Coronary artery (tissue), 2 donors: ENCODE measurements at regions not wholly inside any gene's neighbourhood (a gene's known extent, or its start where the extent isn't known, plus 50 kb on each side); places are given as distances from the start of the nearest gene placed in this dataset.

Experiments
- DNase-seq: peaks from one replicate; pipeline ENCODE4 v3.0.0-alpha.2; 2017; ENCODE audit warnings: low spot score
- H3K27ac ChIP-seq, 2 donors: fragments of 200-600 bp; sonication (generic); one replicate each; pipeline ENCODE4 v1.5.1; 2016 to 2019
- H3K4me3 ChIP-seq: fragments of 200-600 bp; sonication (generic); 2 replicates; pipeline ENCODE4 v1.5.1; 2016; ENCODE audit warnings: mild to moderate bottlenecking, moderate library complexity
- TF ChIP-seq, protein P1 (sequence below): fragments of 200-600 bp; sonication (generic); IDR thresholded peaks from one replicate; pipeline ENCODE4 v1.5.1; 2019; ENCODE audit warnings: antibody characterized with exemption

DNA sequence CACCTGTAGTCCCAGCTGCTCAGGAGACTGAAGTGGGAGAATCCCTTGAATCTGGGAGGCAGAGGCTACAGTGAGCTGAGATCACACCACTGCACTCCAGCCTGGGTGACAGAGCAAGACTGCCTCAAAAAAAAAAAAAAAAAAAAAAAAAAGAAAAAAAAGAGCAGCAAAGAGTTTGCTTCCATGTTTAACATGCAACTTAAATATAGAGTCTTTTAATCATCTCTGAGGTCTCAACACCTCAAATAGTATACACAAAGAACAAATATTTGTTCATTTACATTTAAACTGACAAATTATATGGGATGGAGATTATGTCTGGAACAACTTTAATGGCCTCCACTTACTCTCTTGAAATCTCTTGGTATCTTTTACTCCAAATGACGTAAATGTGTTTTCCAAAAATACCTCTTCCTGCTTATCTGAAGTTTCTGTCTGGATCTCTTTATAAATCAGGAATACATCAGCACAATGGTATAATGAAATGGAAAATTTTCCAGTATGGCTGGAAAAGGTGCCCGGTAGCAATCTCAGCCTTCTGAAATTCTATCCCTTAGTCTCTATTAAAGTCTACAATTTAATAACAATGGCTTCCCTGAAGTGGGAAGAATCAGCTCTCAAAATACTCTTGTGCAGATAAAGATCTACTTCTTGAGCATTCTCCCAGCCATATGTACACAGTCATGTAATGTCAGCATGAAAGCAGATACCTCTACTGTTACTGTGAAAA is 258.5 kb downstream of the OMA1 start:
- TF ChIP-seq, protein P1, sequence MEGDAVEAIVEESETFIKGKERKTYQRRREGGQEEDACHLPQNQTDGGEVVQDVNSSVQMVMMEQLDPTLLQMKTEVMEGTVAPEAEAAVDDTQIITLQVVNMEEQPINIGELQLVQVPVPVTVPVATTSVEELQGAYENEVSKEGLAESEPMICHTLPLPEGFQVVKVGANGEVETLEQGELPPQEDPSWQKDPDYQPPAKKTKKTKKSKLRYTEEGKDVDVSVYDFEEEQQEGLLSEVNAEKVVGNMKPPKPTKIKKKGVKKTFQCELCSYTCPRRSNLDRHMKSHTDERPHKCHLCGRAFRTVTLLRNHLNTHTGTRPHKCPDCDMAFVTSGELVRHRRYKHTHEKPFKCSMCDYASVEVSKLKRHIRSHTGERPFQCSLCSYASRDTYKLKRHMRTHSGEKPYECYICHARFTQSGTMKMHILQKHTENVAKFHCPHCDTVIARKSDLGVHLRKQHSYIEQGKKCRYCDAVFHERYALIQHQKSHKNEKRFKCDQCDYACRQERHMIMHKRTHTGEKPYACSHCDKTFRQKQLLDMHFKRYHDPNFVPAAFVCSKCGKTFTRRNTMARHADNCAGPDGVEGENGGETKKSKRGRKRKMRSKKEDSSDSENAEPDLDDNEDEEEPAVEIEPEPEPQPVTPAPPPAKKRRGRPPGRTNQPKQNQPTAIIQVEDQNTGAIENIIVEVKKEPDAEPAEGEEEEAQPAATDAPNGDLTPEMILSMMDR: no peak
- H3K4me3 ChIP-seq: no peak overlapping the region
- DNase-seq: no peak
- H3K27ac ChIP-seq: no peak overlapping the region

DNA sequence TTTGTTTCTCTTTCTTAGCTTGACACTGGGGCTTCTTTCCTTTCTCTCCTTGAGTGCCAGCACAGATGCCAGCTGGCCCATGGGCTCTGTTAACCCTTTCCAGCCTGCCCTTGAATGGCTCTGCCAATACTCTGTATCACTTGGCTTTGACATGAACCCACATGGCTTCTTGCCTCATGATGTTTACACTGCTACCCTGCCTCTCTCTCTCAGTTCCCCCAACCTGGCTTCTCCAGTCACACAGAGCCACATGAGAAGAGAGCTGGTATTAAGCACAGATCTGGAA is 262.4 kb downstream of the OMA1 start:
- TF ChIP-seq, protein P1: no peak
- no peak for DNase-seq
- H3K4me3 ChIP-seq: no peak overlapping the region
- H3K27ac ChIP-seq: no peak overlapping the region

DNA sequence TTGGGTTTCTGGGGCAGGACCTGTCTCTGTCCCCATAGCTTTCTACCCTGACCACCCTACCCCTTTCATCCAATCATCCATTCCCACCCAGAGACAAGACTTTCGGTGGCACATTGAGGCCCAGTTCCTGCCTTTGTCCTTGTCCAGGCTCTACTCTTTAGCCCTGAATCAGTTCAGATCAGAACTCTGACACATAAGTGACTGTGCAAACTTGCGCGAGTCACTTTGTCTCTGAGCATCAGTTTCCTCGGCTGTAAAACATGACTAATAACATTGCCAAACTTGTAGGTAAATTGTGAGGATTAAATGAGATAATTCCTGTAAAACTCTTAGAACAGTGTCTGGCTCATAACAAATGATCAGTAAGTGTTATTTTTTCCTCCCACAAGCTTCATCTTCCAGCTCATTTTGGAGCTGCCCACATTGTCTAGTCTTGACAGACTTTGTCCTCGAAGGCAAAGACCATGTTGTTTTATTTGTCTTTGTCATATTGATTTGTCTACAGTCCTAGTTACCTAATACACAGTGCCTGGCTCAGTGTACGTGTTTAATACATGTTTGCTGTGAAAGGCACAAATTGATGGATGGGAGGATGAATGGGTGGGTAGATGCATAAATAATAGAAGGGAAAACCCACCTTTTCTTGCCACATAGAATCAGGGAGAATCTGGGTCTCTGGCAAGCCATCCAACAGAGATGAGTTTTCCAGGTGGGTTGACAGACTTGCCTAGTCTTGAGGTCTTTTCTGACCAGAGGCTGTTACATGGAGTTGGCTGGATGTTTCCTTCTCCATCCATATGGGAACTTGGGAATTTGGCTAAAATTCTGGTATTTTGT is 262.9 kb downstream of the OMA1 start:
- DNase-seq: no peak
- no peak overlapping the region for H3K4me3 ChIP-seq
- no peak overlapping the region for H3K27ac ChIP-seq
- TF ChIP-seq, protein P1: no peak

DNA sequence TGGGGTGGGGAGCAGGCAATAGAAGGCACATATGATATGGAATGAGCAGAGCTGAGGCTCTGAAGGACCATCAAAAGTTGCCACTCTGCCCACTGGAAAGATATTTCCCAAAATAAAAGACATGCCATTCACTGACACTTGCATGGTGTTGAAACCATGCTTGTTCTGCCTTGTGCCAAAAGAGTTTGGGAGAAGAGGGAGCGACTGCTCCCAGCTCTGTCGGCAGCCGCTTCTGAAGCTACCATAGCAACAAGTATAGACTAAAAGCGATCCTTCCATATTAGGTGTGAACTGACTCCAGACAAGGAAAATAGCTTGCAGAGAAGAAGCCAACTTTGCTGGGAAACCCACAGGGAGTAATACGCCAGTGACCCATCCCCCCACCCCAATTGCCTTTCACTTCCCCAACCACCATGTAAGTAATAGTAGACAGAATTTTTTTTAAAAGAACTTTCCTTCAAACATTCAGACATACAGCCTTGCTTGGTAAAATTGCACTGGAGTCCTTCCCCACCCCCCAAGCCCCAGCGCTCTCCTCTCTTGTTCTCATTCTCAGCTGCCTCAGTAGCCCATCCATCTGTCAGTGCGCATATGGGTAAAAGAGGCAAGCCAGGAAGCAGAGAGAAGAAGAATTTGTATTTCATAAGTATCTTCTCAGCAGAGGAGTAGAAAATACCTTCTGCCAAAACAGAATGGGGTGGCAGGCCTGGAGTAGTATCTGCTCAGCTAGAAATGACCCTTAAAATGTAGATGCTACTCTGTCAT is 263.7 kb downstream of the OMA1 start:
- TF ChIP-seq, protein P1: no peak
- no peak for DNase-seq
- H3K4me3 ChIP-seq: no peak overlapping the region
- no peak overlapping the region for H3K27ac ChIP-seq

DNA sequence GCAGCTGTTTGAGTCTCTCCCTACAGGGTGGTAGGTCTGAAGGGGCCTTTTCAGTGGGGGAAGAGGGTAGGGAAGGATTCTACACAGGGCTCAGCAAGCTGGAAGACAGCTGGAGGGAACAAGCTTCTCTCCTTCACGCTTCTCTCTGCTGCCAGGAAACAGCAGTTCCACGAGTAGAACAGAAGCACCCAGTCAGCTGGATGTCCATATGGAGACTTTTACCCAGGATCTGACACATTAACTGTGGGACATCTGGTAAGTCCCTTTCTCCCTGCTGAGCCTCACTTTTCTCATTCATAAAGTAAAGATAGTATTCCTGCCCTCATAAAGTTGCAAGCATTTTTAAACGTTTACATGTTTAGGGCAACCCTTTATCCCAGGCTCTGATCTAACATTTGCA is 280.3 kb downstream of the OMA1 start:
- no peak for DNase-seq
- Histone ChIP-seq H3K27ac (no peak overlapping the region), H3K4me3 (no peak overlapping the region)
- TF ChIP-seq, protein P1: no peak

DNA sequence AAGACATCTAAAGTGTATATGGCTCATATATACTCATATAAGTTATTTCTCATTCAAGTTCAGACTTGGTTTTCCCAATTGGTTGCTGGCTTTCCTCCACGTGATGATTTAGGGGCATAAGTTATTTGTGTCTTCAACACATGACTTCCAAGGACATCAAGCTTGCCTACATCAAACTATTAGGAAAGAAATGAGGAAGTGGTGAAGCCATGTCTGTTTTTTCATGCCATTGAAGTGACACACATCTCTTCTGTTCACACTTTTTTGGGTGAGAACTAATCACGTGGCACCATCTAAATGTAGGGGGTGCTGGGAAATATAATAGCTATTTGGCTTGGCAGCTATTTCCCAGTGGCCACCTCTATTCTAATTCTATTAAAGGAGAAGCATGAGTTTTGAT is 282.1 kb downstream of the OMA1 start:
- H3K27ac ChIP-seq: no peak overlapping the region
- DNase-seq: no peak
- TF ChIP-seq, protein P1: no peak
- H3K4me3 ChIP-seq: no peak overlapping the region
